MM.1S (cell line): ENCODE measurements at regions not wholly inside any gene's neighbourhood (a gene's known extent, or its start where the extent isn't known, plus 50 kb on each side); places are given as distances from the start of the nearest gene placed in this dataset.
"Not testable (repeated sequence)": the region's sequence is repeated elsewhere in the genome, so short reads cannot be mapped to it uniquely, and the experiment has no call there.

Experiments
- DNase-seq: peaks from one replicate; pipeline ENCODE4 v3.0.0-alpha.2; 2015
- H2AFZ ChIP-seq: fragments of 300-600 bp; sonication (generic); 2 replicates; pipeline ENCODE4 v1.6.0; 2016; ENCODE audit warnings: antibody characterized with exemption, low read length
- H3F3A ChIP-seq: fragments of 300-600 bp; sonication (generic); 2 replicates; pipeline ENCODE4 v1.6.1; 2016; ENCODE audit warnings: mild to moderate bottlenecking, antibody characterized with exemption, low read length, moderate library complexity, mixed read lengths; ENCODE audit not compliant: insufficient read depth
- H3K27ac ChIP-seq: fragments of 300-600 bp; sonication (generic); 2 replicates; pipeline ENCODE4 v1.5.1; 2016; ENCODE audit warnings: mild to moderate bottlenecking, low read length
- H3K27me3 ChIP-seq: fragments of 300-600 bp; sonication (generic); replicated peaks from 2 replicates; pipeline ENCODE4 v1.6.0; 2016; ENCODE audit warnings: low read length; ENCODE audit not compliant: insufficient read depth
- H3K36me3 ChIP-seq: fragments of 300-600 bp; sonication (generic); replicated peaks from 2 replicates; pipeline ENCODE4 v1.6.1; 2016; ENCODE audit warnings: mild to moderate bottlenecking, low read length, mixed read lengths; ENCODE audit not compliant: insufficient read depth
- H3K4me1 ChIP-seq: fragments of 300-600 bp; sonication (generic); 2 replicates; pipeline ENCODE4 v1.6.1; 2016; ENCODE audit warnings: low read length, mixed read lengths
- H3K4me2 ChIP-seq: fragments of 300-600 bp; sonication (generic); 2 replicates; pipeline ENCODE4 v1.6.0; 2016; ENCODE audit warnings: low read depth, low read length
- H3K4me3 ChIP-seq: fragments of 300-600 bp; sonication (generic); 2 replicates; pipeline ENCODE4 v1.5.1; 2016; ENCODE audit warnings: low read length, mixed read lengths
- H3K79me2 ChIP-seq: fragments of 300-600 bp; sonication (generic); 2 replicates; pipeline ENCODE4 v1.6.1; 2016; ENCODE audit warnings: mixed run types, low read length, mixed read lengths
- H3K9ac ChIP-seq: fragments of 300-600 bp; sonication (generic); 2 replicates; pipeline ENCODE4 v1.6.1; 2016; ENCODE audit warnings: low read length, mixed read lengths
- H3K9me2 ChIP-seq: fragments of 300-600 bp; sonication (generic); replicated peaks from 2 replicates; pipeline ENCODE4 v1.6.1; 2016; ENCODE audit warnings: mild to moderate bottlenecking, low read length, mixed read lengths; ENCODE audit not compliant: insufficient read depth
- H3K9me3 ChIP-seq: fragments of 300-600 bp; sonication (generic); replicated peaks from 2 replicates; pipeline ENCODE4 v1.6.1; 2016; ENCODE audit warnings: mild to moderate bottlenecking, low read length, mixed read lengths; ENCODE audit not compliant: insufficient read depth
- H4K20me1 ChIP-seq: fragments of 300-600 bp; sonication (generic); 2 replicates; pipeline ENCODE4 v1.6.1; 2016; ENCODE audit warnings: mild to moderate bottlenecking, low read length, moderate library complexity, mixed read lengths; ENCODE audit not compliant: insufficient read depth
- CTCF ChIP-seq: fragments of 300-600 bp; sonication (generic); IDR thresholded peaks from 2 replicates; pipeline ENCODE4 v1.5.1; 2016; ENCODE audit warnings: antibody characterized with exemption, low read length, mixed read lengths
- EZH2 ChIP-seq: fragments of 300-600 bp; sonication (generic); optimal IDR thresholded peaks from 2 replicates; pipeline ENCODE3; 2017; ENCODE audit warnings: low read depth, mild to moderate bottlenecking, antibody characterized with exemption, low read length, mixed read lengths
- EZH2phosphoT487 ChIP-seq: fragments of 300-600 bp; sonication (generic); IDR thresholded peaks from 2 replicates; pipeline ENCODE4 v1.6.1; 2018; ENCODE audit warnings: antibody characterized with exemption, low read length

- Histone ChIP-seq H4K20me1 (no peaks in the 10 kb centered on the region), H3F3A (no peaks in the 10 kb centered on the region), H3K4me3 (no peak overlapping the region), H3K9me2 (no peaks in the 10 kb centered on the region), H3K27ac (no peak overlapping the region), H3K27me3 (no peaks in the 10 kb centered on the region), H3K79me2 (no peaks in the 10 kb centered on the region), H3K4me2 (no peak overlapping the region), H3K9ac (no peak overlapping the region), H3K4me1 (no peaks in the 10 kb centered on the region), H3K36me3 (no peaks in the 10 kb centered on the region), H2AFZ (no peak overlapping the region), H3K9me3 (no peaks in the 10 kb centered on the region)
- no peak for TF ChIP-seq EZH2phosphoT487
- no peak for TF ChIP-seq EZH2
- TF ChIP-seq CTCF = no peak
- no peak for DNase-seq
These were observed 103.5 kb downstream of the LSMEM1 start for GRCh38 chr7:112584290-112584689.

GRCh38 chr7:112587504-112587903 is 106.7 kb downstream of the LSMEM1 start:
- H3K9me2 ChIP-seq = no peaks in the 10 kb centered on the region
- no peak overlapping the region for H2AFZ ChIP-seq
- no peaks in the 10 kb centered on the region for H3K36me3 ChIP-seq
- H4K20me1 ChIP-seq = no peaks in the 10 kb centered on the region
- H3K4me1 ChIP-seq = no peaks in the 10 kb centered on the region
- H3K4me2 ChIP-seq = no peak overlapping the region
- TF ChIP-seq CTCF (no peak), EZH2phosphoT487 (no peak), EZH2 (no peak)
- no peaks in the 10 kb centered on the region for H3K79me2 ChIP-seq
- no peak overlapping the region for H3K9ac ChIP-seq
- H3K4me3 ChIP-seq = no peak overlapping the region
- H3F3A ChIP-seq = no peaks in the 10 kb centered on the region
- H3K27me3 ChIP-seq = no peaks in the 10 kb centered on the region
- H3K9me3 ChIP-seq = no peaks in the 10 kb centered on the region
- DNase-seq = no peak
- no peak overlapping the region for H3K27ac ChIP-seq

- H3K9me2 ChIP-seq, H3K27me3 ChIP-seq, H3K36me3 ChIP-seq, H3K4me3 ChIP-seq, H4K20me1 ChIP-seq, H3K79me2 ChIP-seq, H3K9me3 ChIP-seq, H3K27ac ChIP-seq, H3K4me1 ChIP-seq, H3F3A ChIP-seq, H2AFZ ChIP-seq, DNase-seq, H3K4me2 ChIP-seq, H3K9ac ChIP-seq: not testable (repeated sequence)
These were observed 111.9 kb downstream of the LSMEM1 start for GRCh38 chr7:112592565-112593263.

GRCh38 chr7:112594397-112594796 is 113.6 kb downstream of the LSMEM1 start:
- H3K36me3 ChIP-seq = no peaks in the 10 kb centered on the region
- no peaks in the 10 kb centered on the region for H3K27me3 ChIP-seq
- no peak for TF ChIP-seq CTCF
- no peak for TF ChIP-seq EZH2
- TF ChIP-seq EZH2phosphoT487 = no peak
- no peak overlapping the region for H3K4me3 ChIP-seq
- no peak overlapping the region for H3K27ac ChIP-seq
- H3K79me2 ChIP-seq = no peaks in the 10 kb centered on the region
- H3K4me2 ChIP-seq = no peak overlapping the region
- H2AFZ ChIP-seq = no peak overlapping the region
- H3K9ac ChIP-seq = no peak overlapping the region
- H3K4me1 ChIP-seq = no peaks in the 10 kb centered on the region
- no peaks in the 10 kb centered on the region for H3F3A ChIP-seq
- no peaks in the 10 kb centered on the region for H4K20me1 ChIP-seq
- no peaks in the 10 kb centered on the region for H3K9me3 ChIP-seq
- no peak for DNase-seq
- H3K9me2 ChIP-seq = no peaks in the 10 kb centered on the region
